Uterus (tissue), 3 donors: ENCODE measurements at regions not wholly inside any gene's neighbourhood (a gene's known extent, or its start where the extent isn't known, plus 50 kb on each side); places are given as distances from the start of the nearest gene placed in this dataset.

ENCODE experiments used
- DNase-seq, 2 donors: peaks; one replicate each; pipeline ENCODE4 v3.0.0-alpha.2; 2019 to 2020
- H3K27ac ChIP-seq, 2 donors: fragments of 200-600 bp; sonication (generic); 1 replicate in 1 of 2; 2 replicates in 1 of 2; pipeline ENCODE4 v1.5.1; 2016 to 2018
- H3K27me3 ChIP-seq, 2 donors: fragments of 200-600 bp; sonication (generic); one replicate each; pipeline ENCODE4 v1.5.1; 2018 to 2019; ENCODE audit warnings: control low read depth in 1 of 2
- H3K36me3 ChIP-seq, 2 donors: fragments of 200-600 bp; sonication (generic); one replicate each; pipeline ENCODE4 v1.5.1; 2019; ENCODE audit warnings: control low read depth in 1 of 2
- H3K4me1 ChIP-seq, 2 donors: fragments of 200-600 bp; sonication (generic); one replicate each; pipeline ENCODE4 v1.5.1; 2018 to 2019; ENCODE audit warnings: control low read depth in 1 of 2
- H3K4me3 ChIP-seq, 2 donors: fragments of 200-600 bp; sonication (generic); 1 replicate in 1 of 2; 2 replicates in 1 of 2; pipeline ENCODE4 v1.5.1; 2018 to 2019; ENCODE audit warnings: mild to moderate bottlenecking in 1 of 2
- H3K9me3 ChIP-seq, 2 donors: fragments of 200-600 bp; sonication (generic); one replicate each; pipeline ENCODE4 v1.5.1; 2019; ENCODE audit warnings: control low read depth in 1 of 2
- CTCF ChIP-seq, 4 experiments: fragments of 200-600 bp in 2 of 4; fragments of 450-650 bp in 2 of 4; sonication (generic) in 2 of 4; IDR thresholded peaks; one replicate each; pipeline ENCODE4 v1.5.1; 2016 to 2019; ENCODE audit warnings: antibody characterized with exemption in 4 of 4, mild to moderate bottlenecking in 2 of 4, moderate library complexity in 1 of 4
- POLR2A ChIP-seq, 2 donors: fragments of 450-650 bp; IDR thresholded peaks; one replicate each; pipeline ENCODE4 v1.6.1; 2016; ENCODE audit warnings: antibody characterized with exemption in 2 of 2, mild to moderate bottlenecking in 1 of 2, moderate library complexity in 1 of 2
- intact Hi-C: fragments of 100-400 bp; cut with DNase I; formaldehyde crosslinking; loops from one replicate; pipeline ENCODE4 v1.15.1; 2023; ENCODE audit warnings: low total_unique reads
- donor health status: DM: yes; HTN: yes; CAD: no.

GRCh38 chr10:64394744-64395143 is 873.5 kb downstream of the REEP3 start:
- intact Hi-C loops, result no loop called here
- DNase-seq, result no peak
- no peak overlapping the region for H3K27ac ChIP-seq
- no peaks in the 10 kb centered on the region for H3K9me3 ChIP-seq
- H3K4me1 ChIP-seq, result no peaks in the 10 kb centered on the region
- no peaks in the 10 kb centered on the region for H3K27me3 ChIP-seq
- H3K36me3 ChIP-seq, result no peaks in the 10 kb centered on the region
- TF ChIP-seq POLR2A (IDR thresholded peaks at IDR 0.05) (no peak), CTCF (IDR thresholded peaks at IDR 0.05) (no peak)
- H3K4me3 ChIP-seq, result no peak overlapping the region

- intact Hi-C loops, result no loop called here
- no peak for DNase-seq
- no peaks in the 10 kb centered on the region for H3K4me1 ChIP-seq
Measured at GRCh38 chr10:64396105-64396708, 875.0 kb downstream of the REEP3 start.

GRCh38 chr10:64397125-64397524 is 875.9 kb downstream of the REEP3 start:
- no peaks in the 10 kb centered on the region for H3K9me3 ChIP-seq
- intact Hi-C loops, result no loop called here
- no peaks in the 10 kb centered on the region for H3K4me1 ChIP-seq
- H3K36me3 ChIP-seq, result no peaks in the 10 kb centered on the region
- H3K4me3 ChIP-seq, result no peak overlapping the region
- TF ChIP-seq CTCF (IDR thresholded peaks at IDR 0.05), result no peak
- no peak for TF ChIP-seq POLR2A (IDR thresholded peaks at IDR 0.05)
- no peak overlapping the region for H3K27ac ChIP-seq
- H3K27me3 ChIP-seq, result no peaks in the 10 kb centered on the region
- DNase-seq, result no peak

More at GRCh38 chr10:64396105-64396708, 875.0 kb downstream of the REEP3 start:
- Histone ChIP-seq H3K27me3 (no peaks in the 10 kb centered on the region), H3K27ac (no peak overlapping the region), H3K9me3 (no peaks in the 10 kb centered on the region), H3K4me3 (no peak overlapping the region), H3K36me3 (no peaks in the 10 kb centered on the region)
- TF ChIP-seq POLR2A (IDR thresholded peaks at IDR 0.05) (no peak), CTCF (IDR thresholded peaks at IDR 0.05) (no peak)

- intact Hi-C loops, result no loop called here
- Histone ChIP-seq H3K36me3 (no peaks in the 10 kb centered on the region), H3K9me3 (no peaks in the 10 kb centered on the region), H3K27me3 (no peaks in the 10 kb centered on the region), H3K4me3 (no peak overlapping the region), H3K27ac (no peak overlapping the region), H3K4me1 (no peaks in the 10 kb centered on the region)
- DNase-seq, result no peak
- TF ChIP-seq POLR2A (IDR thresholded peaks at IDR 0.05) (no peak), CTCF (IDR thresholded peaks at IDR 0.05) (no peak)
Measured at GRCh38 chr10:64408391-64409183, 887.4 kb downstream of the REEP3 start.

GRCh38 chr10:64409349-64409748 is 888.1 kb downstream of the REEP3 start:
- intact Hi-C loops, result no loop called here

More at GRCh38 chr10:64409349-64409748, 888.1 kb downstream of the REEP3 start:
- no peak for DNase-seq
- Histone ChIP-seq H3K27me3 (no peaks in the 10 kb centered on the region), H3K9me3 (no peaks in the 10 kb centered on the region), H3K27ac (no peak overlapping the region), H3K4me3 (no peak overlapping the region), H3K4me1 (no peaks in the 10 kb centered on the region), H3K36me3 (no peaks in the 10 kb centered on the region)
- TF ChIP-seq POLR2A (IDR thresholded peaks at IDR 0.05) (no peak), CTCF (IDR thresholded peaks at IDR 0.05) (no peak)
